ENCODE measurements at regions not wholly inside any gene's neighbourhood (a gene's known extent, or its start where the extent isn't known, plus 50 kb on each side); places are given as distances from the start of the nearest gene placed in this dataset.

GRCh38 chr16:49947907-49948678 lies 76.9 kb upstream of the CNEP1R1 start:
- SMC1A ChIA-PET (ENCODE audit: uncharacterized antibody, unreplicated experiment) = no interaction called here
- no peaks in the 10 kb centered on the region; a peak in 1 of 4 replicates for H3K27me3 ChIP-seq (replicated peaks in 1 of 2; ENCODE audit: control insufficient read depth in 2 of 2, insufficient read depth in 2 of 2, low read length in 1 of 2)
- no peak overlapping the region for H2AFZ ChIP-seq (ENCODE audit: control insufficient read depth, low read depth, low read length)
- in situ Hi-C loops (cut with MboI) = no loop called here
- no peaks in the 10 kb centered on the region for H3K4me1 ChIP-seq (ENCODE audit: control insufficient read depth, insufficient read depth, low read length)
- no peaks in the 10 kb centered on the region for H4K20me1 ChIP-seq (ENCODE audit: control insufficient read depth, insufficient read depth)
- ATAC-seq (no peak), FAIRE-seq (no peak), DNase-seq (ENCODE audit: low read depth, low spot score) (no peak)
- 33% methylated on average over 7 of the region's 7 CpGs for WGBS (ENCODE audit: insufficient coverage, insufficient replicate concordance, low lambda C conversion rate, missing lambda C conversion rate)
- H3K4me2 ChIP-seq (ENCODE audit: control insufficient read depth, insufficient read depth) = no peak overlapping the region
- no peak overlapping the region for H3K4me3 ChIP-seq
- RAD21 ChIA-PET (ENCODE audit: unreplicated experiment) = no interaction called here
- CTCF ChIA-PET = no interaction called here
- H3K27ac ChIP-seq (ENCODE audit: control insufficient read depth, insufficient read depth) = no peak overlapping the region
- no peaks in the 10 kb centered on the region for H3K36me3 ChIP-seq (ENCODE audit: control insufficient read depth in 2 of 2, insufficient read depth in 2 of 2, low read length in 1 of 2)
- no peaks in the 10 kb centered on the region for H3K9me3 ChIP-seq (replicated peaks; ENCODE audit: control insufficient read depth, insufficient read depth, low read length)
- BruUV-seq (replicated peaks) = no TSS peak
- H3K9ac ChIP-seq (ENCODE audit: control insufficient read depth, insufficient read depth, low read length) = no peak overlapping the region
- TF ChIP-seq BCLAF1 (IDR thresholded peaks at IDR 0.05) (no peak), SRF (IDR thresholded peaks at IDR 0.05; ENCODE audit: low read depth in 2 of 2, low read length in 2 of 2) (no peak), REST (IDR thresholded peaks at IDR 0.05; ENCODE audit: low read depth, low read length) (no peak), PRDM15 (CRISPR knock-in tag; IDR thresholded peaks at IDR 0.05) (no peak), SREBF2 (IDR thresholded peaks at IDR 0.05; ENCODE audit: low read length) (no peak), EZH2 (IDR thresholded peaks at IDR 0.05; ENCODE audit: borderline replicate concordance, control insufficient read depth, low read depth, low read length) (no peak)
- TF ChIP-seq, protein P1, sequence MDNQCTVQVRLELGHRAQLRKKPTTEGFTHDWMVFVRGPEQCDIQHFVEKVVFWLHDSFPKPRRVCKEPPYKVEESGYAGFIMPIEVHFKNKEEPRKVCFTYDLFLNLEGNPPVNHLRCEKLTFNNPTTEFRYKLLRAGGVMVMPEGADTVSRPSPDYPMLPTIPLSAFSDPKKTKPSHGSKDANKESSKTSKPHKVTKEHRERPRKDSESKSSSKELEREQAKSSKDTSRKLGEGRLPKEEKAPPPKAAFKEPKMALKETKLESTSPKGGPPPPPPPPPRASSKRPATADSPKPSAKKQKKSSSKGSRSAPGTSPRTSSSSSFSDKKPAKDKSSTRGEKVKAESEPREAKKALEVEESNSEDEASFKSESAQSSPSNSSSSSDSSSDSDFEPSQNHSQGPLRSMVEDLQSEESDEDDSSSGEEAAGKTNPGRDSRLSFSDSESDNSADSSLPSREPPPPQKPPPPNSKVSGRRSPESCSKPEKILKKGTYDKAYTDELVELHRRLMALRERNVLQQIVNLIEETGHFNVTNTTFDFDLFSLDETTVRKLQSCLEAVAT (IDR thresholded peaks at IDR 0.05) = no peak
- TF ChIP-seq, protein P2, sequence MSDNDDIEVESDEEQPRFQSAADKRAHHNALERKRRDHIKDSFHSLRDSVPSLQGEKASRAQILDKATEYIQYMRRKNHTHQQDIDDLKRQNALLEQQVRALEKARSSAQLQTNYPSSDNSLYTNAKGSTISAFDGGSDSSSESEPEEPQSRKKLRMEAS (IDR thresholded peaks at IDR 0.05; ENCODE audit: low read depth, low read length) = no peak
- no peaks in the 10 kb centered on the region for H3K79me2 ChIP-seq (ENCODE audit: control insufficient read depth, insufficient read depth, low read length)
- POLR2A ChIA-PET = no interaction called here
- intact Hi-C loops (cut with micrococcal nuclease; ENCODE audit: unreplicated experiment) = no loop called here

All from GM12878 (cell line).